MM.1S (cell line): ENCODE measurements at regions not wholly inside any gene's neighbourhood (a gene's known extent, or its start where the extent isn't known, plus 50 kb on each side); places are given as distances from the start of the nearest gene placed in this dataset.

ENCODE experiments used
- DNase-seq: peaks from one replicate; pipeline ENCODE4 v3.0.0-alpha.2; 2015
- H2AFZ ChIP-seq: fragments of 300-600 bp; sonication (generic); 2 replicates; pipeline ENCODE4 v1.6.0; 2016; ENCODE audit warnings: antibody characterized with exemption, low read length
- H3F3A ChIP-seq: fragments of 300-600 bp; sonication (generic); 2 replicates; pipeline ENCODE4 v1.6.1; 2016; ENCODE audit warnings: mild to moderate bottlenecking, antibody characterized with exemption, low read length, moderate library complexity, mixed read lengths; ENCODE audit not compliant: insufficient read depth
- H3K27ac ChIP-seq: fragments of 300-600 bp; sonication (generic); 2 replicates; pipeline ENCODE4 v1.5.1; 2016; ENCODE audit warnings: mild to moderate bottlenecking, low read length
- H3K27me3 ChIP-seq: fragments of 300-600 bp; sonication (generic); replicated peaks from 2 replicates; pipeline ENCODE4 v1.6.0; 2016; ENCODE audit warnings: low read length; ENCODE audit not compliant: insufficient read depth
- H3K36me3 ChIP-seq: fragments of 300-600 bp; sonication (generic); replicated peaks from 2 replicates; pipeline ENCODE4 v1.6.1; 2016; ENCODE audit warnings: mild to moderate bottlenecking, low read length, mixed read lengths; ENCODE audit not compliant: insufficient read depth
- H3K4me1 ChIP-seq: fragments of 300-600 bp; sonication (generic); 2 replicates; pipeline ENCODE4 v1.6.1; 2016; ENCODE audit warnings: low read length, mixed read lengths
- H3K4me2 ChIP-seq: fragments of 300-600 bp; sonication (generic); 2 replicates; pipeline ENCODE4 v1.6.0; 2016; ENCODE audit warnings: low read depth, low read length
- H3K4me3 ChIP-seq: fragments of 300-600 bp; sonication (generic); 2 replicates; pipeline ENCODE4 v1.5.1; 2016; ENCODE audit warnings: low read length, mixed read lengths
- H3K79me2 ChIP-seq: fragments of 300-600 bp; sonication (generic); 2 replicates; pipeline ENCODE4 v1.6.1; 2016; ENCODE audit warnings: mixed run types, low read length, mixed read lengths
- H3K9ac ChIP-seq: fragments of 300-600 bp; sonication (generic); 2 replicates; pipeline ENCODE4 v1.6.1; 2016; ENCODE audit warnings: low read length, mixed read lengths
- H3K9me2 ChIP-seq: fragments of 300-600 bp; sonication (generic); replicated peaks from 2 replicates; pipeline ENCODE4 v1.6.1; 2016; ENCODE audit warnings: mild to moderate bottlenecking, low read length, mixed read lengths; ENCODE audit not compliant: insufficient read depth
- H3K9me3 ChIP-seq: fragments of 300-600 bp; sonication (generic); replicated peaks from 2 replicates; pipeline ENCODE4 v1.6.1; 2016; ENCODE audit warnings: mild to moderate bottlenecking, low read length, mixed read lengths; ENCODE audit not compliant: insufficient read depth
- H4K20me1 ChIP-seq: fragments of 300-600 bp; sonication (generic); 2 replicates; pipeline ENCODE4 v1.6.1; 2016; ENCODE audit warnings: mild to moderate bottlenecking, low read length, moderate library complexity, mixed read lengths; ENCODE audit not compliant: insufficient read depth
- EZH2 ChIP-seq: fragments of 300-600 bp; sonication (generic); optimal IDR thresholded peaks from 2 replicates; pipeline ENCODE3; 2017; ENCODE audit warnings: low read depth, mild to moderate bottlenecking, antibody characterized with exemption, low read length, mixed read lengths
- EZH2phosphoT487 ChIP-seq: fragments of 300-600 bp; sonication (generic); IDR thresholded peaks from 2 replicates; pipeline ENCODE4 v1.6.1; 2018; ENCODE audit warnings: antibody characterized with exemption, low read length
- TF ChIP-seq, protein P1 (sequence below): fragments of 300-600 bp; sonication (generic); IDR thresholded peaks from 2 replicates; pipeline ENCODE4 v1.5.1; 2016; ENCODE audit warnings: antibody characterized with exemption, low read length, mixed read lengths

GRCh38 chr4:135192751-135193535, 991.4 kb upstream of the PABPC4L start:
- H2AFZ ChIP-seq = no peak overlapping the region
- no peak overlapping the region for H3K4me3 ChIP-seq
- H3K36me3 ChIP-seq = no peaks in the 10 kb centered on the region
- H3K27ac ChIP-seq = no peak overlapping the region
- TF ChIP-seq EZH2 = no peak
- TF ChIP-seq, protein P1, sequence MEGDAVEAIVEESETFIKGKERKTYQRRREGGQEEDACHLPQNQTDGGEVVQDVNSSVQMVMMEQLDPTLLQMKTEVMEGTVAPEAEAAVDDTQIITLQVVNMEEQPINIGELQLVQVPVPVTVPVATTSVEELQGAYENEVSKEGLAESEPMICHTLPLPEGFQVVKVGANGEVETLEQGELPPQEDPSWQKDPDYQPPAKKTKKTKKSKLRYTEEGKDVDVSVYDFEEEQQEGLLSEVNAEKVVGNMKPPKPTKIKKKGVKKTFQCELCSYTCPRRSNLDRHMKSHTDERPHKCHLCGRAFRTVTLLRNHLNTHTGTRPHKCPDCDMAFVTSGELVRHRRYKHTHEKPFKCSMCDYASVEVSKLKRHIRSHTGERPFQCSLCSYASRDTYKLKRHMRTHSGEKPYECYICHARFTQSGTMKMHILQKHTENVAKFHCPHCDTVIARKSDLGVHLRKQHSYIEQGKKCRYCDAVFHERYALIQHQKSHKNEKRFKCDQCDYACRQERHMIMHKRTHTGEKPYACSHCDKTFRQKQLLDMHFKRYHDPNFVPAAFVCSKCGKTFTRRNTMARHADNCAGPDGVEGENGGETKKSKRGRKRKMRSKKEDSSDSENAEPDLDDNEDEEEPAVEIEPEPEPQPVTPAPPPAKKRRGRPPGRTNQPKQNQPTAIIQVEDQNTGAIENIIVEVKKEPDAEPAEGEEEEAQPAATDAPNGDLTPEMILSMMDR = no peak
- no peaks in the 10 kb centered on the region for H4K20me1 ChIP-seq
- no peaks in the 10 kb centered on the region for H3K4me1 ChIP-seq
- DNase-seq = no peak
- no peaks in the 10 kb centered on the region for H3F3A ChIP-seq
- no peak overlapping the region for H3K4me2 ChIP-seq
- no peaks in the 10 kb centered on the region for H3K9me3 ChIP-seq
- no peak overlapping the region for H3K9ac ChIP-seq
- H3K9me2 ChIP-seq = no peaks in the 10 kb centered on the region
- no peaks in the 10 kb centered on the region for H3K27me3 ChIP-seq
- no peaks in the 10 kb centered on the region for H3K79me2 ChIP-seq

DNA sequence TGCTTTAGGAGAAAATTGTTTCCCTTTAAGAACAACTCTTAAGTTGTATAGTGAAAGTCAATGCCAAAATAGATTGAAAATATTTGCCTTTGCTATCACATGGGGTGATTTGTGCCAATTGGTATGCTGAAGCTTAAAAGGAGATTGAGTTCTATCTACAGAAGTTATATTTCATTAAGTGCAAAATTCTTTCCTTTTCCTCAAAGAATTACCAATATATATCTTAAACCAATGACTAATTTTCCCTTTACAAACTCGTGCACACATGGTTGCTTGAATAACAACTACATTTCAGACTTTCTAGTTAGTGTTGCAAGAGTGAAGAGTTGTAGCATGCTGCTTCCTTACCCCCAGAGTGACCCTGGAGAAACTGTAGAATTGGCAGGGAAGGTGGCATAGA, 990.0 kb upstream of the PABPC4L start:
- Histone ChIP-seq H3K4me1 (no peaks in the 10 kb centered on the region), H3K9me2 (no peaks in the 10 kb centered on the region), H2AFZ (no peak overlapping the region), H3K27ac (no peak overlapping the region), H3K4me3 (no peak overlapping the region), H3K9me3 (no peaks in the 10 kb centered on the region), H3K27me3 (no peaks in the 10 kb centered on the region), H3K79me2 (no peaks in the 10 kb centered on the region), H3K4me2 (no peak overlapping the region), H4K20me1 (no peaks in the 10 kb centered on the region), H3K9ac (no peak overlapping the region), H3F3A (no peaks in the 10 kb centered on the region), H3K36me3 (no peaks in the 10 kb centered on the region)
- TF ChIP-seq EZH2 (no peak), EZH2phosphoT487 (no peak)
- TF ChIP-seq, protein P1 = no peak
- no peak for DNase-seq

GRCh38 chr4:135186002-135186401, 984.4 kb upstream of the PABPC4L start:
- H3K4me3 ChIP-seq = no peak overlapping the region
- H3K36me3 ChIP-seq = no peaks in the 10 kb centered on the region
- H3K9me2 ChIP-seq = no peaks in the 10 kb centered on the region
- H3K9ac ChIP-seq = no peak overlapping the region
- H3K9me3 ChIP-seq = no peaks in the 10 kb centered on the region
- H3K4me1 ChIP-seq = no peaks in the 10 kb centered on the region
- H3K79me2 ChIP-seq = no peaks in the 10 kb centered on the region
- no peak for DNase-seq
- H2AFZ ChIP-seq = no peak overlapping the region
- H3K4me2 ChIP-seq = no peak overlapping the region
- no peak overlapping the region for H3K27ac ChIP-seq
- no peaks in the 10 kb centered on the region for H3F3A ChIP-seq
- no peaks in the 10 kb centered on the region for H4K20me1 ChIP-seq
- H3K27me3 ChIP-seq = no peaks in the 10 kb centered on the region
- TF ChIP-seq EZH2 (no peak), EZH2phosphoT487 (no peak)

DNA sequence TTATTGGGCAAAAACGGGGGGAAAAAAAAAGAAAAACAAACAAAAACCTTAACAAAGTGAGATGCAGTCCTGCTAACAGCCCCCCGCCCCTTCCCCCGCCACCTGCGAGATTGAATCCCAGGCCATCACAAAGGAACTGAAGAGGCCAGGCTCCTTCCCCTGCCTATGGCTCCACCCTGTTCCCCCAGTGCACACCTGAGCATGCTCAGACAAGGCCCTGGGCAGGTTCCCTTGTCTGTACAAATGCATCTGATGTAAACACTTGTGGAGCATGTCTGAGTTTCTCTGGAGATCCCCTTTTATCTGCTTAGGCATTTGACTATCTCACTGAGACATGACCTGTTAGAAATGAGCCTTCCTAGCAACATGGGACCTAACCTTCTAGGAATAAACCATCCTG, 983.7 kb upstream of the PABPC4L start:
- H3K79me2 ChIP-seq = no peaks in the 10 kb centered on the region
- H3K36me3 ChIP-seq = no peaks in the 10 kb centered on the region
- TF ChIP-seq EZH2phosphoT487 = no peak
- TF ChIP-seq, protein P1 = no peak
- no peak for TF ChIP-seq EZH2
- no peak overlapping the region for H2AFZ ChIP-seq
- no peaks in the 10 kb centered on the region for H3K27me3 ChIP-seq
- no peak overlapping the region for H3K27ac ChIP-seq
- H3K4me1 ChIP-seq = no peaks in the 10 kb centered on the region
- no peak overlapping the region for H3K9ac ChIP-seq
- H3K9me3 ChIP-seq = no peaks in the 10 kb centered on the region
- H3F3A ChIP-seq = no peaks in the 10 kb centered on the region
- H3K4me2 ChIP-seq = no peak overlapping the region
- no peaks in the 10 kb centered on the region for H4K20me1 ChIP-seq
- no peak for DNase-seq
- H3K9me2 ChIP-seq = no peaks in the 10 kb centered on the region
- no peak overlapping the region for H3K4me3 ChIP-seq
